HCT116 (cell line): ENCODE measurements at regions not wholly inside any gene's neighbourhood (a gene's known extent, or its start where the extent isn't known, plus 50 kb on each side); places are given as distances from the start of the nearest gene placed in this dataset.

Source experiments
- ATAC-seq: fragments of 200-7000 bp; cut with Tn5 transposase; 2 replicates; pipeline ENCODE4 v1.9.1; 2020; ENCODE audit warnings: mild to moderate bottlenecking, moderate library complexity
- BruUV-seq: library from RNA; stranded (reverse); fragments of 400-500 nt; replicated peaks from 2 replicates; lab custom pipeline; 2021; lab: Mats Ljungman, UMichigan
- CTCF ChIA-PET: fragments of 300-600 bp; sonication (Branson Sonifier 250); formaldehyde crosslinking; loops from one replicate; lab custom pipeline; 2021; ENCODE audit warnings: antibody characterized with exemption; lab: Charles Lee
- POLR2A ChIA-PET: fragments of 300-600, 350-600 bp; sonication (Branson Sonifier 250); formaldehyde crosslinking; loops from one replicate; lab custom pipeline; 2021; ENCODE audit warnings: antibody characterized with exemption; lab: Charles Lee
- RAD21 ChIA-PET, 2 experiments: fragments of 300-600 bp; sonication (Branson Sonifier 250); formaldehyde crosslinking; loops; one replicate each; lab custom pipeline; 2023; ENCODE audit warnings: low total read pairs in 2 of 2; ENCODE audit not compliant: uncharacterized antibody in 2 of 2, unreplicated experiment in 2 of 2, low non-redundant PET in 1 of 2; lab: Charles Lee
- DNase-seq: peaks from one replicate; pipeline ENCODE4 v3.0.0-alpha.2; 2010; ENCODE audit warnings: low read depth, low spot score
- H2AFZ ChIP-seq: fragments of 200-600 bp; shearing (Covaris generic), sonication (generic); 2 replicates; pipeline ENCODE4 v1.6.1; 2017; ENCODE audit warnings: low read depth, mixed run types, mixed read lengths, antibody characterized with exemption, low read length; ENCODE audit not compliant: poor library complexity, severe bottlenecking
- H3K27ac ChIP-seq: 2 replicates; pipeline ENCODE4 v1.5.1; 2012; ENCODE audit warnings: low read depth, low read length
- H3K27me3 ChIP-seq: fragments of 200-600 bp; sonication (generic); 2 replicates; pipeline ENCODE4 v1.6.1; 2016; ENCODE audit warnings: mixed run types, low read length, mixed read lengths; ENCODE audit not compliant: insufficient read depth
- H3K36me3 ChIP-seq, 2 experiments: fragments of 200-500 bp in 1 of 2; fragments of 200-600 bp in 1 of 2; sonication (Bioruptor generic) in 1 of 2; sonication (generic) in 1 of 2; 2 replicates each; pipeline versions ENCODE4 v1.5.1 to v1.6.1; 2014 to 2016; ENCODE audit warnings: low read length in 2 of 2, inconsistent platforms in 1 of 2, mixed read lengths in 1 of 2, mixed run types in 1 of 2; ENCODE audit not compliant: insufficient read depth in 2 of 2, control insufficient read depth in 1 of 2
- H3K4me1 ChIP-seq, 2 experiments: fragments of 200-600 bp in 1 of 2; sonication (generic) in 1 of 2; 2 replicates each; pipeline versions ENCODE4 v1.5.1 to v1.6.1; 2012 to 2017; ENCODE audit warnings: low read length in 2 of 2, inconsistent platforms in 1 of 2, mild to moderate bottlenecking in 1 of 2, mixed read lengths in 1 of 2, mixed run types in 1 of 2, moderate library complexity in 1 of 2; ENCODE audit not compliant: insufficient read depth in 2 of 2, control insufficient read depth in 1 of 2
- H3K4me2 ChIP-seq: fragments of 200-600 bp; sonication (generic); 2 replicates; pipeline ENCODE4 v1.6.1; 2017; ENCODE audit warnings: mixed run types, low read length, mixed read lengths
- H3K4me3 ChIP-seq, 2 experiments: fragments of 200-600 bp in 1 of 2; sonication (generic) in 1 of 2; replicated peaks in 1 of 2; 2 replicates each; pipeline ENCODE4 v1.5.1; 2011 to 2016; ENCODE audit warnings: low read length in 2 of 2, control low read depth in 1 of 2, low read depth in 1 of 2, mild to moderate bottlenecking in 1 of 2, mixed read lengths in 1 of 2, mixed run types in 1 of 2
- H3K79me2 ChIP-seq: fragments of 200-600 bp; sonication (generic); 2 replicates; pipeline ENCODE4 v1.6.1; 2017; ENCODE audit warnings: mild to moderate bottlenecking, mixed run types, low read length, moderate library complexity, mixed read lengths; ENCODE audit not compliant: insufficient read depth
- H3K9ac ChIP-seq: fragments of 200-600 bp; sonication (generic); 2 replicates; pipeline ENCODE4 v1.6.1; 2016; ENCODE audit warnings: low read length, mixed read lengths
- H3K9me2 ChIP-seq: fragments of 200-600 bp; sonication (generic), shearing (Covaris generic); 2 replicates; pipeline ENCODE4 v1.6.1; 2017; ENCODE audit warnings: mixed run types, mild to moderate bottlenecking, moderate library complexity; ENCODE audit not compliant: insufficient read depth
- H3K9me3 ChIP-seq, 2 experiments: fragments of 200-500 bp in 1 of 2; fragments of 200-600 bp in 1 of 2; sonication (Bioruptor generic) in 1 of 2; sonication (generic) in 1 of 2; 2 replicates each; pipeline ENCODE4 v1.6.1; 2014 to 2017; ENCODE audit warnings: low read length in 2 of 2, mixed read lengths in 2 of 2, inconsistent platforms in 1 of 2, low read depth in 1 of 2, mild to moderate bottlenecking in 1 of 2, mixed run types in 1 of 2, moderate library complexity in 1 of 2; ENCODE audit not compliant: control insufficient read depth in 1 of 2, insufficient read depth in 1 of 2
- H4K20me1 ChIP-seq: fragments of 200-600 bp; sonication (generic), shearing (Covaris generic); 2 replicates; pipeline ENCODE4 v1.6.1; 2017; ENCODE audit warnings: mixed run types, mild to moderate bottlenecking, moderate library complexity; ENCODE audit not compliant: insufficient read depth
- ATF3 ChIP-seq: IDR thresholded peaks from 2 replicates; pipeline ENCODE4 v1.6.1; 2012
- CBX3 ChIP-seq: IDR thresholded peaks from 2 replicates; pipeline ENCODE4 v1.6.1; 2012; ENCODE audit warnings: low read depth
- CEBPB ChIP-seq: IDR thresholded peaks from 2 replicates; pipeline ENCODE4 v1.6.1; 2012; ENCODE audit warnings: low read depth
- CTCF ChIP-seq, 3 experiments: fragments of 200-600 bp in 1 of 3; sonication (generic) in 1 of 3; IDR thresholded peaks in 2 of 3; conservative IDR thresholded peaks in 1 of 3; 2 replicates each; pipeline ENCODE4 v1.5.1; 2012 to 2017; ENCODE audit warnings: low read depth in 2 of 3, low read length in 2 of 3, antibody characterized with exemption in 1 of 3, borderline replicate concordance in 1 of 3, control low read depth in 1 of 3, mild to moderate bottlenecking in 1 of 3, mixed read lengths in 1 of 3, mixed run types in 1 of 3, moderate library complexity in 1 of 3; ENCODE audit not compliant: insufficient read depth in 1 of 3
- EGR1 ChIP-seq: IDR thresholded peaks from 2 replicates; pipeline ENCODE4 v1.6.1; 2012; ENCODE audit warnings: low read depth
- ELF1 ChIP-seq: IDR thresholded peaks from 2 replicates; pipeline ENCODE4 v1.6.1; 2012; ENCODE audit warnings: low read depth, borderline replicate concordance
- EZH2 ChIP-seq: fragments of 200-600 bp; sonication (generic); IDR thresholded peaks from 2 replicates; pipeline ENCODE4 v1.6.1; 2017; ENCODE audit warnings: antibody characterized with exemption, mixed run types
- EZH2phosphoT487 ChIP-seq: fragments of 200-600 bp; IDR thresholded peaks from 2 replicates; pipeline ENCODE4 v1.6.1; 2018; ENCODE audit warnings: antibody characterized with exemption, borderline replicate concordance
- FOSL1 ChIP-seq: IDR thresholded peaks from 2 replicates; pipeline ENCODE4 v1.6.1; 2012; ENCODE audit warnings: low read depth
- JUND ChIP-seq: IDR thresholded peaks from 2 replicates; pipeline ENCODE4 v1.6.1; 2012
- MAX ChIP-seq: IDR thresholded peaks from 2 replicates; pipeline ENCODE4 v1.6.1; 2012
- POLR2A ChIP-seq: IDR thresholded peaks from 2 replicates; pipeline ENCODE4 v1.7.0; 2011; ENCODE audit warnings: borderline replicate concordance; ENCODE audit not compliant: insufficient read depth, insufficient read length; ENCODE audit errors: extremely low read depth
- POLR2AphosphoS5 ChIP-seq: IDR thresholded peaks from 2 replicates; pipeline ENCODE4 v1.6.1; 2011; ENCODE audit warnings: mild to moderate bottlenecking, low read depth, low read length, moderate library complexity
- RAD21 ChIP-seq: IDR thresholded peaks from 2 replicates; pipeline ENCODE4 v1.6.1; 2012; ENCODE audit warnings: low read depth, mild to moderate bottlenecking
- REST ChIP-seq: IDR thresholded peaks from 2 replicates; pipeline ENCODE4 v1.6.1; 2012; ENCODE audit warnings: low read depth
- SIN3A ChIP-seq: IDR thresholded peaks from 2 replicates; pipeline ENCODE4 v1.6.1; 2012; ENCODE audit warnings: low read depth
- SP1 ChIP-seq: IDR thresholded peaks from 2 replicates; pipeline ENCODE4 v1.6.1; 2012; ENCODE audit warnings: low read depth
- SRF ChIP-seq: IDR thresholded peaks from 2 replicates; pipeline ENCODE4 v1.6.1; 2012; ENCODE audit warnings: low read depth
- YY1 ChIP-seq: IDR thresholded peaks from 2 replicates; pipeline ENCODE4 v1.6.1; 2011; ENCODE audit warnings: low read length, low read depth, moderate library complexity, mild to moderate bottlenecking; ENCODE audit not compliant: insufficient replicate concordance; ENCODE audit errors: extremely low read depth
- ZBTB33 ChIP-seq: IDR thresholded peaks from 2 replicates; pipeline ENCODE4 v1.6.1; 2011; ENCODE audit warnings: mild to moderate bottlenecking, low read length, moderate library complexity; ENCODE audit not compliant: insufficient replicate concordance; ENCODE audit errors: extremely low read depth
- ZFX ChIP-seq: fragments of 450-650 bp; IDR thresholded peaks from 2 replicates; pipeline ENCODE4 v1.6.1; 2017
- ZNF274 ChIP-seq: fragments of 200-500 bp; sonication (Bioruptor generic); IDR thresholded peaks from 2 replicates; pipeline ENCODE4 v1.6.1; 2014; ENCODE audit warnings: mild to moderate bottlenecking, low read depth, low read length, inconsistent platforms
- intact Hi-C: fragments of 100-400 bp; cut with micrococcal nuclease; formaldehyde crosslinking; loops from 2 replicates; pipeline ENCODE4 v1.10.0; 2022

GRCh38 chr3:8324747-8325146, 176.9 kb upstream of the LMCD1 start:
- no peak overlapping the region for H2AFZ ChIP-seq
- peaks cover 0 to 8% of the 10 kb centered on the region in 2 experiments; a peak in 1 of 4 replicates for H3K4me1 ChIP-seq
- no peaks in the 10 kb centered on the region for H4K20me1 ChIP-seq
- peak; percentile 40 for DNase-seq
- no peak overlapping the region for H3K9ac ChIP-seq
- H3K4me3 ChIP-seq, result no peak overlapping the region
- CTCF ChIA-PET, result interaction anchor here (0.6 to 3.8 kb wide), 15 partner anchors 9 to 301 kb away, joined by 3 to 60 read pairs (median 4); no protein-coding TSS in a partner anchor
- H3K36me3 ChIP-seq, result no peaks in the 10 kb centered on the region
- POLR2A ChIA-PET, result interaction anchor here (1.0 kb wide), 1 partner anchor 93 kb away, joined by 5 read pairs; no protein-coding TSS in a partner anchor
- H3K79me2 ChIP-seq, result no peaks in the 10 kb centered on the region
- H3K4me2 ChIP-seq, result no peak overlapping the region
- no peaks in the 10 kb centered on the region for H3K9me3 ChIP-seq
- intact Hi-C loops, result loop anchor here (2.0 to 5.0 kb wide), 3 partner anchors 92 to 298 kb away; no protein-coding TSS in a partner anchor
- H3K27ac ChIP-seq, result no peak overlapping the region
- peak; percentile 98 for ATAC-seq
- H3K9me2 ChIP-seq, result no peaks in the 10 kb centered on the region
- H3K27me3 ChIP-seq, result peaks cover 25% of the 10 kb centered on the region
- RAD21 ChIA-PET, result interaction anchor here in 1 of 2 experiments (1.1 kb wide), 1 partner anchor 92 kb away, joined by 10 read pairs; no protein-coding TSS in a partner anchor
- BruUV-seq, result no TSS peak
- TF ChIP-seq JUND (no peak), ZFX (no peak), CTCF (IDR thresholded peaks at IDR 0.05 in 2 of 3, conservative IDR thresholded peaks at IDR 0.05 in 1 of 3; ENCODE audit: borderline replicate concordance in 1 of 3, insufficient read depth in 1 of 3, low read depth in 2 of 3, low read length in 2 of 3) (peak; percentile 42 to 83 (median 73)), FOSL1 (no peak), CBX3 (no peak), EZH2 (no peak), ELF1 (no peak), REST (no peak), SIN3A (no peak), POLR2AphosphoS5 (no peak), SP1 (no peak), ZNF274 (no peak), RAD21 (peak; percentile 65), CEBPB (peak; percentile 30; the same call in 1 of the 2 replicates), POLR2A (no peak), MAX (no peak), SRF (no peak), ATF3 (no peak), EGR1 (no peak), YY1 (no peak), ZBTB33 (no peak), EZH2phosphoT487 (no peak)
